T-helper 9 cell (primary cell): ENCODE measurements at regions not wholly inside any gene's neighbourhood (a gene's known extent, or its start where the extent isn't known, plus 50 kb on each side); places are given as distances from the start of the nearest gene placed in this dataset.
"Not testable (repeated sequence)": the region's sequence is repeated elsewhere in the genome, so short reads cannot be mapped to it uniquely, and the experiment has no call there.

Experiments used
- DNase-seq: peaks from one replicate; pipeline ENCODE4 v3.0.0-alpha.2; 2020

DNA sequence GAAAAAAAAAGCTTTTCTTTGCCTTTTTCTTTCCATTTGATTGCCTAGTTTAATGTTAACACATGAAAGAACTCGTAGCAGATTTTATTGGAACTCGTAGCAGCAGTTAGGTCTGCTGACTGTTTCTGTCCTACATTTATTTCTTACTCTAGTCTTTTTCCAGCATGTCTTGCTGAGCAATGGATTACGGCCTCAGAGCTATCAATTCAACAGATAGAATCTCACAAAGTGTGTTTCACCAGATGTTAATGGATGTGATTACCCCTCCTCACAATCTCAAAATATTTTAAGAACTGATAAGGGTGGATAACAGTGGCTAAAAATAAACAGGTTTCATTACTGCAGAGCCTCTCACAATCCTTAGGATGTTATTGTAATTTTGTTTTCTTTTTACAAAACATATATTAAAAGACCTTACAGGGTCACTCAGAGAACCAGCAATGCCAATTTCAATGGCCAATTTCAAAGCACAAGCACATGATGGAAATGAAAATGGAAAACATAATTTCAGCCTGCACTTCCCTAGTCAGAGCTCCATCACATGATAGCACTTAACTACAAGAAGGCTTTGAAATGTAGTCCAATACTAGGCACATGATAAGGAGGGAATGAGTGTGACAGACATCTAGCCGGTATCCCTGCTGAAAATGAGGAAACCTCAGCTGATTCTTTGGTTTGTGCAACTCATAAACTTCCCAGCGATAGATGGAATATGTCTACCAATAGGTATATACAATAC, 838.1 kb upstream of the SEMA6D start:
- no peak for DNase-seq

DNA sequence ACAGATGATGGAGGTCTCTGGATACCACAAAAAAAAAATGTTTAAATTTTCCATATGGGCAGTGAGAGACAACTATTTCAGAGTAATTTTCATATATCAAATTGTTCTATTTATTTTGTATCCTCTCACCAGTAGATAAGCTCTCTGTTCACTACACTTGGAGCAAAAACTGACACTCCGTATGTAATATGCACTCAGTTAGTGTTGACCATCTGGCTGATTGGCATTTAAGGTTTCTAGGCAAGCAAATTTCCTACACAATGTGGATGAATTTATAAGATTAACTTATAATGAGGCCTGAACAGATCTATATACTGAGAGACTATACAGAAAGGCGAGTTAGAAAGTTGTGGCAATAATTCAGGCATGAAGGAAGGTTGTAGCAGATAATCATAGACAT, 836.5 kb upstream of the SEMA6D start:
- DNase-seq, result no peak

DNA sequence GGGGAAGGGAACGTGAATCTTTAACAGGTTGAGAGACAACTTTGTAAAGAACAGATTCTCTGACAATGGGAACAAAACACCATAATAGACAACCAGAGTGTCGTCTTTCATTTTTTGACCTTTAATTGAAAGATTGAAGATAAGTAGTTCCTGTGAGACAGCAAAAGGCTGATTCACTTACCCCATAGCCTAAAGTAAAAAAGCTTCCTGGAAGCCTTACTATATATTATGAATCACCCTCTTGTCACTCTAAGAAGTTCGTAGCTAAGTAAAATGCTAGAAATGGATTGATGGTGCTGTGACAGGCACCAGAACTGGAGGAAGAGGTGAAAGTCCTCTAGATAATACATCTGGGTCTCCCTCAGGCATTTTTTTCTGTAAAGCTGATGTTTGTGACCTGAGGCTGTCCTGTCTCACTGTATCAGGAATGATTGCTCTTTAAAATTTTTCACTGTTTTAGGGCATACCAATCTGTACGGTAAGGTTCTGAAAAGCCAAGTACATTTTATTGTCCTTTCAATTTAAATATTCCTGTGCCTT, 824.6 kb upstream of the SEMA6D start:
- DNase-seq, result no peak

DNA sequence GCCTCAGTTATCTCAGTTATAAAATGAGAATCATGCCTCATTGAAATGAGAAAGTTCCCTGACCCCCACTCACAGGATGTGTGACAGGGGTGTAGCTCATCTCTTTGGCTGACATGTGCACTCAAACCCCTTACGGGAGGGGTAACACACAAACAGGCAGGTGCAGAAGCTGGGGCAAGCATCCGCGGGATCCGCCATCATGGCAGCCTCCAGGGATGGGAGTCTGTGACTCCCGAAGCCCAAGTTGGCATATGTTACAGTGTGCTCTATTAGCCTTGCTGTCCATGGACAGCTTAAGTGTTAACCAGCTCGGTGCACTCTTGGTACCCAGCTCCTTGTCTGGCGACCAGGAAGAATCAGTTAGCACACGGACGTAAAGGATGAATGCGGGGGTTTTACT, 822.7 kb upstream of the SEMA6D start:
- no peak for DNase-seq

DNA sequence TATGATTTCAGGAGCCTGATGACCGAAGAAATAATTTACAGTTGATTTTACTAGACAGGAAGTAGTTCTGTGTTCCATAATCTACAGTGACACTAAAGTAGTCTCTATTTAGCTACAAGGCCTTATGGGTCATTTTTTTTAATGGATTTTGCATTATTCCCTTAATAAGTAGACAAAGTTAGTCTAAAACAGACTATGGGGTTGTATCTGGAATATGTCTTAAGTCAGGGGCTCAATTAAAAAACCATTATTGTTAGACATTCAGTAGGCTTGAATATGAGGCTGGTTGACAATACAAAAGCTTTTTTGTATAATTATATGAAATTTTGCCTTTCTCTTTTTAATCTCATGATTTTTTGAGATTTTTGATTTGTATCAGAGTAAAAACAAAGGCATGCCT, 820.0 kb upstream of the SEMA6D start:
- DNase-seq, result no peak

DNA sequence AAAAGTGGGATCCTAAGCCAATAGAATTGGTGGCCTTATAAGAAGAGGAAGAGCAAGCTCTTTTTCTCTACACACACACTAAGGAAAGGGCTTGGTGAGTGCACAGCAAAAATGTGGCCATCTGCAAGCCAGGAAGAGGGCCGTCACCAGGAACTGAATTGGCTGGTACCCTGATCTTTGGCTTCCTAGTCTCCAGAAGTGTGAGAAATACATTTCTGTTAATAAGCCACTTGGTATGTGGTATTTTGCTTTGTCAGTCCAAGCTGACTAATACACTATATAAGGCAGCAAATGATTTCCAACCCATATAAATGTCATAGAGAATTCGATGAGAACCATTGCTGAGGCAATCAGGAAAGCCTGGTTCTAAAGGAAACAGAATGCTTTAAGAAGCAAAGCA, 816.3 kb upstream of the SEMA6D start:
- no peak for DNase-seq

DNA sequence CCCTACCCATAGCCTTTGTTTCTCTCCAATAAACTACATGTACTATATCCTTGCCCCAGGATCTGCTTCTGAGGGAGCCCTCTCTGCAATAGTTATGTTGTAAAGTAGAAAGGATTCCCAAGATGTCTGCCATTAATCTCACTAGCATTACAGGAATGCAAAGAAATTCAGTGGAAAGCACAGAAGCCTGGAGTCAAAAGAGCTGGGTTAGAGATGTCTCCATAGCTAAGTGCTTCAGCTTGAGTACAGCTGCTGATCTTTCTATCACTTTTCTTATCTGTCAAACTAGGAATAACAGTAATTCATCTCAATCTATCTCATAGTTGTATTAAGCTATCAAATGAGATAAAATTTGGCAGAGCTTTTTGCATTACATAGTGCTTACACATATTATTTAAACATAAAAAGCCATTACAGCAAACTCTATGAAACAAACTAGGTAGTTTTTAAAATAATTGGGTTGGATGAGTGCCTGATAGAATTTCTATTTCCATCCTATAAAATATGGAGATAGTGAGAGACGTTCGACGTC, 799.5 kb upstream of the SEMA6D start:
- DNase-seq, result no peak

DNA sequence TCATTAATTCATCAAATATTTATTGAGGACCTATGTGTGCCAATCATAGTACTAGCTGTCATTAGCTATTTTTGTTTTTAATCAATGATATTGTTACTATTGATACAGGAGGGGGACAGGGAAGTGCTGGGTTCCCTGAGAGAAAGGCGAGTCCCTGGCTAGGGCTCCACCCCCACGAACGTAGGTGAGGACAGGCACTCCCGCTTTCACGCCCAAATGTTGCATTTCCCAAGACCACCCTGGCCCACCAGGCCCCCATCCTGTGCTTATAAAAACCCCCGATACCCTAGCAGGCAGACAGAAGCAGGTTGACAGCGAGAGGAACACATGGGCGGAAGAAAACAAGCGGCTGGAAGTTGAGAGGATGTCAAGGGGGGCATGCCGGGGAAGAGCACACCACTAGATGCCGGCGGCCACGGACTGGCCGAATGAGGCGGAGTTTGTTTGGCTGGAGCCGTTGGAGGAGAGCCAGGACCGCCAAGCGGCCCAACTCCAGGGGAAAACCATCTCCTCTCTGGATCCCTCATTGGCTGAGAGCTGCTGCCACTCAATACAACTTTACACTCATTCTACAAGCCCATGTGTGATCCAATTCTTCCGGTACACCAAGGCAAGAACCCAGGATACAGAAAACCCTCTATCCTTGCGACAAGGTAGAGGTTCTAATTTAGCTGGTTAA, 798.7 kb upstream of the SEMA6D start:
- no peak for DNase-seq

DNA sequence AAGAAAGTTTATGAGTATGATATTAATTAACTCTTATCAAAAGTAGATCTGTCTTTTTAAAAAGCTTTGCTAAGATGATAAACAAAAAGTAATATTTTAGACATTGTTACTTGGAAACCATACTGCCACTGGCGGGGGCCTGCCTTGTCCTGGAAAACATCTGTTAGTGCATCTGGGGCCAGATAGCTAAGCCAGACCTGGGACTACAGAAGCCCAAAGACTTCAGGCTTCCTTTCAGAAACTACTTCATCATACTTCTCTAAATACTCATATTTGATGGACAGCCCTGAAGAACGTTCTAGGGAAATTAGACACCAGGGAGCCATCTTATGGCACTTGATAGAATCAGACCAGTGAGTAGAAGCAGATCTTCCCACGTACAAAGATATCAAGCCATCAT, 795.4 kb upstream of the SEMA6D start:
- no peak for DNase-seq

DNA sequence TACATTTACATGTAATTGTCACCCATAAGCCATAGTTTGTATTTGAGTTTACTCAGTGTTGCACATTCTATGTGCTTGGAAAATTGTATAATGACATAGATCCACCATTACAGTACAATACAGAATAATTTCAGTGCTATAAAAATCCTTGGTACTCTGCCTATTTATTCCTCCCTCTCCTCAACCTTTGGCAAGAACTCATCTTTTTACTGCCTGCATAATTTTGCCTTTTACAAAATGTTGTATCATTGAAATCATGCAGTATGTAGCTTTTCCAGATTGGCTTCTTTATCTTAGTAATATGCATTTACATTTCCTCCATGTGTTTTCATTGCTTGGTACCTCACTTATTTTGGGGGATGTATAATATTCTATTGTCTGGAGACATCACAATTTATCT, 786.9 kb upstream of the SEMA6D start:
- DNase-seq, result no peak

DNA sequence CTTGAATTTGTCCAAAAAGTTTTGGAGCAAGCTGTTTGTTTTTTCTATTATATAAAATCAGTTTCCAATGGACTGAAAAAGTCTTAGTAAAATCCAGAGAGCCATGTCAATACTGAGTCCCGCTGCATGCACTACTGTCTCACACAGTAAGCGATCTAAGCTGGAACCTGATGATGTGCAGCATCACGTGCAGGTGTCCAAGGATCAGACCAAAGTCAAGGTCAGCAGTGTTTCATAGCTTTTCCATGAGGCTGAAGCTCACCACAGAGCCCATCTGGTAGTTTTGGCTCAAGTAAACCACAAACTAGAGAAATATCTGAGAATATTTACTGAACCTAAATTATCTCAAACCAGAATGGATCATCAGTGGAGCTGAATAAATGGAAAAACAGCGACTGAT, 784.0 kb upstream of the SEMA6D start:
- DNase-seq, result no peak

DNA sequence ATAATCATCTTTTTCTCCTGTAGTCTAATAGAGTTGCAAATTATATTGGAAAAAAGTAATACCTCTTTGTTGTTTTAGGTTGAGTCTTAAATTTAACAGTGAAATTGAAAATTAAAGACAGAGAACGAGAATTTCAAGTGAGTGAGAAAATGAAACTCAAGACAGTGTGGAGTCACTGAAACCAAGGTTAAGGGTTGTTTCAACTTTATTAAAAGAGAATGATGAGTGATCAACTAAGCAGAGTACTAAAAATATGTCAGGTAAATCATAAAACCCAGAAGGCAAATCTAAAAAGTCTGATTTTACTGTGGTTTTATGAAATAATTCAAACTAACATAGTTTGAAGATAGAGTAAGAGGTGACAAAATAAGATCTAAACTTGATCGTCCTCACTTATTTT, 782.5 kb upstream of the SEMA6D start:
- no peak for DNase-seq

DNA sequence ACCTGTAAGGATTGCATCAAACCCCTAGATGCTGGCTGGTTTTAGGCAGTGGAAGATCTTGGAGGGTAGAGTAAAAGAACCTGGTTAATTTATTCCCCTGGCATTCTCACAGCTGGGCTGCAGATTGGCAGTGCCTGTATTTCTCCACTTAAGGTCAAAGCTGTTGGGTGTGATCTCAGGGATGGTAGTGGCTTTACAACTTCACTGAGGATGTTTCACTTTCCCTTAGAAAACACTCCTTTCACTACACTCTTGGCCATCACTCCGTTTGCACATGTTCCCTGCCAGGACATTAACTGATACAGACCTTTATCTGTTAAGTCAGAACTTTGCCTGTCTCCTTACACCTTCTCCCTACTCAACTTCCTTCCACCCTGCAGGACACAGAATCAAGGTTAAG, 779.1 kb upstream of the SEMA6D start:
- DNase-seq, result no peak

DNA sequence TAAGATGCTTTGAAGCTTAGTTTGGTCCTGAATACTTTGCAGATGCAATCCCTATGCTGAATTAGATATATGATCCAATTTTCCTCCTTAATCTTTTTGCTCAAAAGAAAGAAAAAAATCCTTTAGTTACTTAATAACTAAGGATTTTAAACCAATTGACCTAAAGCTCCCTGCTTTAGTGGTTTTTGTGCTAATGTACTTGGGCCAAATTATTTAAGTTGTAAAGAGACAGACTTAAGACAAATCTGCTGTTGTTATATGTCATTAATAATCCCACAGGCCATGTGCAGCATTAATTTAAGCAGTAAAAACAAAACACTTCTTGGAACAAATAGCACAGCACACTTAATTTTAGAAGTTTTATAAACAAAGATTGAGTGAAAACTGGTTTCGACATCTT, 776.1 kb upstream of the SEMA6D start:
- no peak for DNase-seq

DNA sequence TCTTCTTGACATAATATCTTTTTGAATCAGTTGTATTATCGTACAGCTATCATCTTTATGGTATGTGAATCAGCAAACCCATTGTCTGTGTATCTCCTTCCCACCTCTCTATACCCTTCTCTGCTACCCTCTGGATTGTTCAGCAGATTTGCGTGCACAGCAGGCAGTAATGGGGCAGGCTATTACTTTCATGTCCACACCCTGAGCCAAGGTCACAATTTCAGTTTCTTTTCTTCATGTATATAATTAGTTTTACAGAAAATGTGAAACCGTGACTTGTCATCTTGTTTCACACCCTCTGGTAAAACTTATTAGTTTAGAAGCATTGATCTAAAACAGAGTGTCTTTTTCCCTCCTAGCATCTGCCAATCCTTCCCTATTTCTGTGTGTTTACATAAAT, 770.4 kb upstream of the SEMA6D start:
- DNase-seq, result no peak

DNA sequence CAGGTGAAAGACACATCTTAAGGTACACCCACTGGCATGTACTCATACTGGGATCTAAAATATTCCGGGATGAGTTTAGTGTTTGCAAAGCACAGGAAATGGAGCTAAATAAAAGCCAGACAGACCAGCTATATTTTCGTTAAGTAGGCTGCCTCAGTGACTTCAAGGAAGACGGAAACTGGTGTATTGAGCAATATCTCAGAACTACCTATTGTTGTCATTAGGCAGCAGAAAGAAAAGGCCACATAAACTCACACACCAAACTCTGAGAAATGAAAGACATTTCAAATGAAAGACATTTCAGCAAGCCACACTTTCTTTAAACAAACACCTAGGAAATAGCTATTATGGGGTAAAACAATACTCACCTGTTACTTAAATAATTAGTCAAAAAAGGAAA, 761.7 kb upstream of the SEMA6D start:
- DNase-seq, result no peak

DNA sequence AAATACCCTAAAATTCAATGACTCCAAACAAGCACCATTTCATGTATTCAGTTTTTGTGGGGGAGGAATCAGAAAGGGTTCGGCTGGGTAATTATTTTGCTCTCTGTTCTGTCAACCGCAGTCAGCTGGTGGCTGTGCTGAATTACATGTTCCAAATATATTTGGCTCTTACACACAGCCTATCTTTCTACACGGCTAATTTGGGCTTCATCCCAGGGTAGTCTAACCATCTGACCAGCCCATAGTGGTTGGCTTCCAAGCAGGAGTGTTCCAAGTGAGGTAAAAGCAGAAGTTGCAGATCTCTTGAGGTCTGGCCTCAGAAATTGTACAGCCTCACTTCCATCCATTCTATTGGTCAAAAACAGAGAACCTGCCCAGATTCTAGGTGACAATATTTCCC, 760.8 kb upstream of the SEMA6D start:
- no peak for DNase-seq

DNA sequence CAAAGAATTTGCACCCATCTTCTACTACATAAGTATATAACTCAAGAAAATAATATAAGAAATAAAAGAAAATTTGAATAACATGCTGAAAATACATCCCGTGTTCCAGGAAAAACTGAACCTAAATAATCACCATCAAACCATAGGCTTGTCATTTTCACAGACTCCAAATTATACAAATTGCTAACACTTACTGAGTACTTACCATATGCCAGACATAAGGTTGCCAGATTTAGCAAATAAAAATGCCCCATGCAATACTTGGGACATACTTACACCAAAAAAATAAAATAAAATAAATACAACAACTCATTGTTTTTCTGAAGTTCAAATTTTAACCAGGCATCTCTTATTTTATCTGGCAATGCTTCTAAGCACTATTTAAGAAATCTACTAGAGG, 760.4 kb upstream of the SEMA6D start:
- DNase-seq, result no peak

DNA sequence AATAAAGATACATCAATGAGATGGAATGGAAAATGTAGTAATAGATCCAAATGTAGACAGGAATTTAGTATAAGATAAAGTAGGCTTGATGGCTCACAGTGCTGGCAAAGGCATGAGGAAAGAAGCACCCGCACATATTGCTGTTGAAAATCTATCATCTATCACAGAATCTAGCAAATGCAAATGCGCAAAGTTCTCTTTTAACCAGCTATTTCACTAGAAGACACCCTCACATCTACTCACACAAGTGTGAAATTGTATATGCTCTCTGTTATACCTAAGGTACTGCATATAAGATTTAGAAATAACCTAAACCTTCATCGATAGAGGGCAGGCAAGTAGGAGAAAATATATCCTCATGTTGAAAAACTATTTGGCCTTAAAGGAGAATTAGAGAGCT, 756.7 kb upstream of the SEMA6D start:
- no peak for DNase-seq

DNA sequence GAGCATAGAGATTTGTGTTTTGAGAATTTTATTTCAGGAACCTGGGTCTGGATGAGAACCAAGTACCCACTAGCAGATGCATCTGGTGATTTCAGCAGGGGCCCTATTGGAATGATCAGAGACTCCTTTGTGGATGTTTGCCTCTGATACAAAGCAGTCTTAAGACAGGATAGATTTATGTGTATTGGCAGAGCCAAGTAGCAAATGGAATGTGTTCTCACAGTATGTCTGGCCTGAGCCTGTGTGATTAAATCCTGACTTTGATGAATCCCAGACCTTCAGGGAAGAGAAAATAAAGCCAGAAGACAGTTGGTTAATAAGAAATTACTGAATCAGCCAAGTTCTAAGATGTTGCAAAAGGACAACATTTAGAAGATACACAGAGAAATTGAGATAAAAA, 755.5 kb upstream of the SEMA6D start:
- DNase-seq, result no peak

DNA sequence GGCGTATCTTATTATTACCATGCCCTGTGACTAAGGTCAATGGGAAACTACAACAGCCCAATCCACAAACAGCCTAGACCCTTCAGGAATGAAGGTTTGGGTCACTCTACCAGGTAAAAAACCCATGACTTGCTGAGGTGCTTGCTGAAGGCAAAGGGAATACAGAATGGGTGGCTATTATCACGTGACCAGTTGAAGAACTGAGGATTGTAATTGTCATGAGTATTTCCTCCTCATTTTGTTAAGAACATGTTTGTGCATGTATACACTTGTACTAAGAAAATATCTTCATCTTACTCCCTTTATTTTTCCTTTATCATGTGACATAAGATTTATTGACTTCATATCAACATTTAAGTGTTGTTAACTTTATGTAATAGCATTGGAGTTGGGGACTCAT, 729.2 kb upstream of the SEMA6D start:
- not testable (repeated sequence) for DNase-seq

DNA sequence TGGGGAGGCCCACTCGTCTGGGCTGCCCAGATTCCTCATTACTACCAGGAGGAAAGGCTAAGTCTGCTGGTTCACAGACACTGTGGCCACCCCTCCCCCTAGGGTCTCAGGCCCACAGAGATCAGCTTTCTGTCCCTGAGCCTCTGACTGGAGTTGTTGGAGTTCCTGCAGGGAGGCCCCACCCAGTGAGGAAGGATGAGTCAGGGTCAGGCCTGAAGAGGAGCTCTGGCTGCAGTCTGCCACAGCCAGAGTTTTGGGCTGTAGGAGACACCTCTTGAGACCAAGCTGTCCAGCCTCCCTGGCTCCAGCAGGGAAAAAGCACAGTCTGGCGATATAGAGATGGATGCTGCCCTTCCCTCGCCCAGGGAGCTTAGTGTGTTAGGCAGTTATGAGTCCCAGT, 720.9 kb upstream of the SEMA6D start:
- DNase-seq, result no peak

DNA sequence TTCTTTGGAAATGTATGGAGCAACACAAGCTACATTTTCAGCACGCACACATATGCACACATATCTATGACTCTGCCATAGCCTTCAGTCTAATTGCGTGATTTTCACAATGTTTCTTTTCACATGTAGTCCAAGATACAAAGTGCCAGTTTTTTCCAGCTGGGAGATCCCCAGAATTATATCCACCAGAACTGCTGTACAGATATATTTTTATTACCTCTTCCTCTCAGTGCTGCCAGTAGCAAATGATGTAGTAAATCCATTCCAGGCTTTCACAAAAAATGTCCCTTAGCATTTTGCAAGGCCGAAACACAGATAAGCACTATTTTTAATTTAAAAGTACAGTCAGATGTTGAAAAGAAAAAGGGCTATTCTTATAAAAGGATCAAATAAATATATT, 719.8 kb upstream of the SEMA6D start:
- DNase-seq, result no peak

DNA sequence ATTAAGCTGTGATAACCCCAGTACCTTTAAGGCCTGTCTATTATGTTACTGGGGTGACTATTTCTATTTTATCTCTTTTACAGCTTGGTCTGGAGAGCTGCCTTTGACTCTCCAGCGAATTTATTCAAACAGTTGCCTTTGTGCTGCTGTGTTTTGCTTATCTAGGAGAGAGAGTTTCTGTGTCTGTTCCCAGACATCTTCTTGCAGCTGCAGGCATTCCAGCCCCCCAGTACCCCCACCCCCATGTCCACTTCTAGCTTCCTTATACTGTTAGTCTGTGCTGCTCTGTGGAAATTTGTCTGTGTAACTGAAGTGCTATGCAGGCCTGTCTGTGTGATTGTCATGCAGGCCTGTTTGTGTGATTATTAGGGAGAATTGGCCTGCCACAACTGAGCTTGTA, 713.7 kb upstream of the SEMA6D start:
- DNase-seq, result no peak
